ENCODE measurements at regions not wholly inside any gene's neighbourhood (a gene's known extent, or its start where the extent isn't known, plus 50 kb on each side); places are given as distances from the start of the nearest gene placed in this dataset.

- DNase-seq, result no peak
- Histone ChIP-seq H3K4me1 (ENCODE audit: control insufficient read depth, insufficient read depth, low read length) (no peaks in the 10 kb centered on the region), H3K4me3 (ENCODE audit: low read length) (no peak overlapping the region), H3K36me3 (ENCODE audit: control insufficient read depth, insufficient read depth, low read length) (no peaks in the 10 kb centered on the region), H3K27ac (ENCODE audit: low read depth, low read length) (no peak overlapping the region), H3K27me3 (ENCODE audit: control insufficient read depth, insufficient read depth, low read length, poor library complexity, severe bottlenecking) (no peaks in the 10 kb centered on the region), H3K9ac (ENCODE audit: extremely low read depth, low read length, poor library complexity, severe bottlenecking) (no peak overlapping the region), H3K9me3 (ENCODE audit: control insufficient read depth, low read length) (no peaks in the 10 kb centered on the region)
- no peaks in the 10 kb centered on the region for H3K27me3 Mint-ChIP-seq (ENCODE audit: insufficient read depth)
- H3K27ac Mint-ChIP-seq, result no peak overlapping the region
- H3K4me1 Mint-ChIP-seq, result no peaks in the 10 kb centered on the region
- 90% methylated on average over 1 of the region's 1 CpG; no CpG with 5 or more reads in 1 of the 2 experiments for WGBS, 2 experiments (ENCODE audit: insufficient coverage in 1 of 2, insufficient read length in 1 of 2)
- H3K9me3 Mint-ChIP-seq, result no peaks in the 10 kb centered on the region
- TF ChIP-seq CTCF (conservative IDR thresholded peaks at IDR 0.05), result no peak
- no peak overlapping the region for H3K4me3 Mint-ChIP-seq
- H3K36me3 Mint-ChIP-seq (ENCODE audit: low read depth), result no peaks in the 10 kb centered on the region
Observed at GRCh38 chr7:80008039-80008438, 126.6 kb upstream of the GNAI1 start.

GRCh38 chr7:80002865-80003264 is 131.8 kb upstream of the GNAI1 start:
- DNase-seq, result no peak
- Histone ChIP-seq H3K27me3 (ENCODE audit: control insufficient read depth, insufficient read depth, low read length, poor library complexity, severe bottlenecking) (no peaks in the 10 kb centered on the region), H3K9ac (ENCODE audit: extremely low read depth, low read length, poor library complexity, severe bottlenecking) (no peak overlapping the region), H3K9me3 (ENCODE audit: control insufficient read depth, low read length) (no peaks in the 10 kb centered on the region), H3K4me1 (ENCODE audit: control insufficient read depth, insufficient read depth, low read length) (no peaks in the 10 kb centered on the region), H3K27ac (ENCODE audit: low read depth, low read length) (no peak overlapping the region), H3K36me3 (ENCODE audit: control insufficient read depth, insufficient read depth, low read length) (no peaks in the 10 kb centered on the region), H3K4me3 (ENCODE audit: low read length) (no peak overlapping the region)
- Mint-ChIP-seq H3K9me3 (no peaks in the 10 kb centered on the region), H3K4me1 (no peaks in the 10 kb centered on the region), H3K4me3 (no peak overlapping the region), H3K27me3 (ENCODE audit: insufficient read depth) (no peaks in the 10 kb centered on the region), H3K36me3 (ENCODE audit: low read depth) (no peaks in the 10 kb centered on the region), H3K27ac (no peak overlapping the region)
- TF ChIP-seq CTCF (conservative IDR thresholded peaks at IDR 0.05), result no peak
- 92% methylated on average over 2 of the region's 2 CpGs; no CpG with 5 or more reads in 1 of the 2 experiments for WGBS, 2 experiments (ENCODE audit: insufficient coverage in 1 of 2, insufficient read length in 1 of 2)

GRCh38 chr7:79998363-79998762 is 136.3 kb upstream of the GNAI1 start:
- H3K27ac ChIP-seq (ENCODE audit: low read depth, low read length), result no peak overlapping the region
- no peak overlapping the region for H3K4me3 Mint-ChIP-seq
- no peak overlapping the region for H3K27ac Mint-ChIP-seq
- no peaks in the 10 kb centered on the region for H3K4me1 Mint-ChIP-seq
- no peaks in the 10 kb centered on the region for H3K36me3 Mint-ChIP-seq (ENCODE audit: low read depth)
- H3K27me3 Mint-ChIP-seq (ENCODE audit: insufficient read depth), result no peaks in the 10 kb centered on the region
- no peaks in the 10 kb centered on the region for H3K27me3 ChIP-seq (ENCODE audit: control insufficient read depth, insufficient read depth, low read length, poor library complexity, severe bottlenecking)
- no peaks in the 10 kb centered on the region for H3K4me1 ChIP-seq (ENCODE audit: control insufficient read depth, insufficient read depth, low read length)
- H3K9ac ChIP-seq (ENCODE audit: extremely low read depth, low read length, poor library complexity, severe bottlenecking), result no peak overlapping the region
- no CpG with 5 or more reads among the region's 1 CpG for WGBS, 2 experiments (ENCODE audit: insufficient coverage in 1 of 2, insufficient read length in 1 of 2)
- no peaks in the 10 kb centered on the region for H3K9me3 Mint-ChIP-seq
- no peak for DNase-seq
- no peaks in the 10 kb centered on the region for H3K9me3 ChIP-seq (ENCODE audit: control insufficient read depth, low read length)
- H3K4me3 ChIP-seq (ENCODE audit: low read length), result no peak overlapping the region
- H3K36me3 ChIP-seq (ENCODE audit: control insufficient read depth, insufficient read depth, low read length), result no peaks in the 10 kb centered on the region
- no peak for TF ChIP-seq CTCF (conservative IDR thresholded peaks at IDR 0.05)

Data from endodermal cell (in vitro differentiated cells).